CD14-positive monocyte (primary cell): ENCODE measurements at regions not wholly inside any gene's neighbourhood (a gene's known extent, or its start where the extent isn't known, plus 50 kb on each side); places are given as distances from the start of the nearest gene placed in this dataset. TPM values are rescaled to one million over a fixed set of nuclear protein-coding genes. Genes with fewer than 3 reads are reported as not detected.

ENCODE experiments used
- DNase-seq, 3 donors: peaks; one replicate each; pipeline ENCODE4 v3.0.0-alpha.2; 2011 to 2022
- H2AFZ ChIP-seq: 2 replicates; pipeline ENCODE4 v1.6.0; 2012; ENCODE audit warnings: mild to moderate bottlenecking, low read depth, low read length, inconsistent platforms; ENCODE audit not compliant: insufficient read depth, poor library complexity, severe bottlenecking
- H3K27ac ChIP-seq, 2 donors: 1 replicate in 1 of 2; 2 replicates in 1 of 2; pipeline ENCODE4 v1.5.1; 2012 to 2013; ENCODE audit warnings: low read length in 2 of 2, control low read depth in 1 of 2, inconsistent platforms in 1 of 2, low read depth in 1 of 2, mild to moderate bottlenecking in 1 of 2
- H3K27me3 ChIP-seq, 2 donors: one replicate each; pipeline versions ENCODE4 v1.6.0 to v1.6.1; 2011 to 2013; ENCODE audit warnings: low read length in 2 of 2; ENCODE audit not compliant: control insufficient read depth in 2 of 2, insufficient read depth in 2 of 2
- H3K36me3 ChIP-seq, 2 donors: replicated peaks in 1 of 2; 1 replicate in 1 of 2; 2 replicates in 1 of 2; pipeline versions ENCODE4 v1.5.1 to v1.6.1; 2012 to 2013; ENCODE audit warnings: low read length in 2 of 2, control low read depth in 1 of 2, inconsistent platforms in 1 of 2, mild to moderate bottlenecking in 1 of 2; ENCODE audit not compliant: insufficient read depth in 2 of 2, control insufficient read depth in 1 of 2
- H3K4me1 ChIP-seq, 2 donors: 1 replicate in 1 of 2; 2 replicates in 1 of 2; pipeline versions ENCODE4 v1.5.1 to v1.6.1; 2012 to 2013; ENCODE audit warnings: low read length in 2 of 2, control low read depth in 1 of 2, inconsistent platforms in 1 of 2, mild to moderate bottlenecking in 1 of 2, moderate library complexity in 1 of 2; ENCODE audit not compliant: insufficient read depth in 2 of 2, control insufficient read depth in 1 of 2
- H3K4me2 ChIP-seq: replicated peaks from 2 replicates; pipeline ENCODE3; 2012; ENCODE audit warnings: low read length, moderate library complexity, mild to moderate bottlenecking; ENCODE audit not compliant: poor library complexity, severe bottlenecking; ENCODE audit errors: extremely low read depth
- H3K4me3 ChIP-seq, 3 experiments: fragments of 200-600 bp in 1 of 3; sonication (generic) in 1 of 3; replicated peaks in 1 of 3; 1 replicate in 2 of 3; 2 replicates in 1 of 3; pipeline ENCODE4 v1.5.1; 2011 to 2013; ENCODE audit warnings: low read length in 3 of 3, mild to moderate bottlenecking in 3 of 3, control low read depth in 2 of 3, low read depth in 2 of 3, inconsistent platforms in 1 of 3, moderate library complexity in 1 of 3
- H3K79me2 ChIP-seq: 2 replicates; pipeline ENCODE4 v1.6.0; 2012; ENCODE audit warnings: mild to moderate bottlenecking, control low read depth, inconsistent platforms, low read length, moderate library complexity; ENCODE audit not compliant: insufficient read depth
- H3K9ac ChIP-seq: 2 replicates; pipeline ENCODE4 v1.6.0; 2017; ENCODE audit warnings: low read length, mild to moderate bottlenecking; ENCODE audit not compliant: insufficient read depth, poor library complexity, severe bottlenecking
- H3K9me3 ChIP-seq, 2 donors: replicated peaks in 1 of 2; 1 replicate in 1 of 2; 2 replicates in 1 of 2; pipeline versions ENCODE4 v1.5.1 to v1.6.1; 2012 to 2013; ENCODE audit warnings: low read length in 2 of 2, control low read depth in 1 of 2; ENCODE audit not compliant: control insufficient read depth in 1 of 2, insufficient read depth in 1 of 2
- H4K20me1 ChIP-seq: 2 replicates; pipeline ENCODE4 v1.6.0; 2012; ENCODE audit warnings: mild to moderate bottlenecking, low read length, control low read depth, moderate library complexity; ENCODE audit not compliant: insufficient read depth
- H3K27ac Mint-ChIP-seq, 7 donors: one replicate each; pipeline ENCODE4 v1.8.0; 2020; ENCODE audit warnings: mild to moderate bottlenecking in 7 of 7, mixed read lengths in 7 of 7, moderate library complexity in 6 of 7, inconsistent platforms in 2 of 7
- H3K27me3 Mint-ChIP-seq, 3 donors: one replicate each; pipeline ENCODE4 v1.8.0; 2021 to 2022; ENCODE audit warnings: low read depth in 3 of 3, mild to moderate bottlenecking in 3 of 3, mixed read lengths in 3 of 3, moderate library complexity in 3 of 3, inconsistent platforms in 1 of 3
- H3K36me3 Mint-ChIP-seq, 2 donors: one replicate each; pipeline ENCODE4 v1.8.0; 2020; ENCODE audit warnings: mixed read lengths in 2 of 2, inconsistent platforms in 1 of 2, mild to moderate bottlenecking in 1 of 2
- H3K4me1 Mint-ChIP-seq: one replicate; pipeline ENCODE4 v1.8.0; 2020; ENCODE audit warnings: mild to moderate bottlenecking, mixed read lengths
- H3K4me3 Mint-ChIP-seq, 2 donors: one replicate each; pipeline ENCODE4 v1.8.0; 2020; ENCODE audit warnings: mild to moderate bottlenecking in 2 of 2, mixed read lengths in 2 of 2, moderate library complexity in 1 of 2
- H3K9me3 Mint-ChIP-seq, 7 donors: one replicate each; pipeline ENCODE4 v1.8.0; 2020 to 2022; ENCODE audit warnings: mixed read lengths in 7 of 7, mild to moderate bottlenecking in 6 of 7, moderate library complexity in 6 of 7, inconsistent platforms in 2 of 7
- CTCF ChIP-seq: fragments of 200-600 bp; IDR thresholded peaks from one replicate; pipeline ENCODE4 v1.8.0; 2022; ENCODE audit warnings: antibody characterized with exemption, mild to moderate bottlenecking
- WGBS: methylation state at CpG from one replicate; pipeline ENCODE4 v1.1.5; 2013; ENCODE audit warnings: missing lambda C conversion rate; ENCODE audit not compliant: insufficient coverage; 5-methylcytosine and 5-hydroxymethylcytosine counted together
- intact Hi-C, 2 donors: fragments of 100-400 bp; cut with micrococcal nuclease; formaldehyde crosslinking; loops; one replicate each; pipeline versions ENCODE4 v1.15.0 to v1.15.1; 2023
- small RNA-seq: library from RNA; depleted of rRNA; stranded (forward); fragments of <200 nt; gene quantifications from one replicate; pipeline ENCODE3, GENCODE V24; 2012; ENCODE audit warnings: low read depth; ENCODE audit not compliant: insufficient read length

GRCh38 chr4:4962928-4963327 lies 56.3 kb downstream of the CYTL1 start:
- H3K27me3 ChIP-seq: no peaks in the 10 kb centered on the region
- H3K27ac ChIP-seq: no peak overlapping the region
- no peaks in the 10 kb centered on the region for H3K79me2 ChIP-seq
- no CpG with 5 or more reads among the region's 1 CpG for WGBS
- H4K20me1 ChIP-seq: no peaks in the 10 kb centered on the region
- DNase-seq: no peak
- Mint-ChIP-seq H3K36me3 (no peaks in the 10 kb centered on the region), H3K27me3 (peaks cover 0 to 1% (median 0%) of the 10 kb centered on the region in 3 donors), H3K9me3 (peaks cover 12 to 41% (median 30%) of the 10 kb centered on the region in 7 donors), H3K4me3 (no peak overlapping the region), H3K27ac (no peak overlapping the region), H3K4me1 (no peaks in the 10 kb centered on the region)
- no peaks in the 10 kb centered on the region for H3K36me3 ChIP-seq
- H3K9ac ChIP-seq: no peak overlapping the region
- H3K4me1 ChIP-seq: no peaks in the 10 kb centered on the region
- intact Hi-C loops: no loop called here
- no peak overlapping the region for H3K4me3 ChIP-seq
- no peak overlapping the region for H3K4me2 ChIP-seq
- no peak overlapping the region for H2AFZ ChIP-seq
- TF ChIP-seq CTCF: no peak
- H3K9me3 ChIP-seq: peaks cover 19 to 38% of the 10 kb centered on the region in 2 donors

Small RNA genes lying in the stretch of these regions (small RNA-seq; reads per million reads assigned to genes)
- gene RN7SKP113: not detected
